Caki2 (cell line): ENCODE measurements at regions not wholly inside any gene's neighbourhood (a gene's known extent, or its start where the extent isn't known, plus 50 kb on each side); places are given as distances from the start of the nearest gene placed in this dataset.

Experiments used
- DNase-seq: peaks from one replicate; pipeline ENCODE4 v3.0.0-alpha.2; 2015; ENCODE audit warnings: low read depth
- in situ Hi-C: cut with HindIII; loops from 2 replicates; pipeline ENCODE4 v1.10.0; 2016; ENCODE audit warnings: low sequenced_read_pairs, low pct_unique_long_range_greater_than_20kb, mixed read lengths

GRCh38 chr9:90428517-90428916 lies 214.1 kb downstream of the DIRAS2 start:
- DNase-seq, result no peak
- in situ Hi-C loops, result no loop called here

DNA sequence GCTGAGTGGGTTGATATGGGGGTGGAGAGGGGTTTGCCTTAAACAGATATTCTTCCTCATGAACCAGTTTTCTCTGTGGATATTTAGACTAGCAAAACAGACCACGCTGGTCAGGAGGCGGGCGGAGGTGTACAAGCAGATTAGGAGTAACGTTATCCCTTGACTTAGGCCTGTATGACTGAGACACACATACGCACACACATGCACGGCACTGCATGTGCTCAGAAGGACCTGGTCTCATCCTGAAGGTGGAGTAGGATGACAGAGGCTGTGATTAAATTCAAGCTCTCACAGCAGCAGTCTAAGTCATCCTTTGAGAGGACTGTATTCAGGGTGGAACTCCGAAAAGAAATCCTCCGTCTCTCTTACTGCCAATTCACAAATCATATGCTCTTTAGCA lies 209.7 kb downstream of the DIRAS2 start:
- in situ Hi-C loops, result loop anchor here (10.0 kb wide), 1 partner anchor 98 kb away; no protein-coding TSS in a partner anchor
- no peak for DNase-seq

DNA sequence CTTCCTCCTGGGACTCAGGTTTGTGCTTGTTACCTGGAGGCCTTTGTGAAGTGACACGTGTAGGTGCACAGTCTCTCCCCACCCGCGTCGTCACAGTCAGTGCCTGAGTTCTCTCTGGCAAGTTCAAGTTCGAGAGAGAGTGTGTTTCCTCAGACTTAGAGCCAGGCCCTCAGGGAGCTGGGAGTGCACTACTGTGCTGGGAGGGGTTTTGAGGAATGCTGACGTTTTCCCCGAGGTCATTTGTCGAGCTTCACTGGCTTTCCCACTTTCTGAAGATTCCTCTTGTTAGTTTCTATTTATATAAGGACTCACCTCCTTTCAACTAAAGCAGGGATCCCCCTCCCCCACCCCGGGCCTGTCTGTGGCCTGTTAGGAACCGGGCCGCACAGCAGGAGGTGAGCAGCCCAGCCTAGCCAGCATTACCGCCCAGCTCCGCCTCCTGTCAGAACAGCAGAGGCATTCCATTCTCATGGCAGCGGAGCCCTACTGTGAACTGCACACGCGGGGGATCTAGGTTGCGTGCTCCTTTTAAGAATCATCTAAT lies 209.2 kb downstream of the DIRAS2 start:
- in situ Hi-C loops, result loop anchor here (10.0 kb wide), 1 partner anchor 99 kb away; no protein-coding TSS in a partner anchor
- peak; percentile 99 for DNase-seq

- peak; percentile 81 for DNase-seq
- in situ Hi-C loops, result loop anchor here (10.0 kb wide), 1 partner anchor 113 kb away; no protein-coding TSS in a partner anchor
Observed at GRCh38 chr9:90441814-90442213, 200.8 kb downstream of the DIRAS2 start.

DNA sequence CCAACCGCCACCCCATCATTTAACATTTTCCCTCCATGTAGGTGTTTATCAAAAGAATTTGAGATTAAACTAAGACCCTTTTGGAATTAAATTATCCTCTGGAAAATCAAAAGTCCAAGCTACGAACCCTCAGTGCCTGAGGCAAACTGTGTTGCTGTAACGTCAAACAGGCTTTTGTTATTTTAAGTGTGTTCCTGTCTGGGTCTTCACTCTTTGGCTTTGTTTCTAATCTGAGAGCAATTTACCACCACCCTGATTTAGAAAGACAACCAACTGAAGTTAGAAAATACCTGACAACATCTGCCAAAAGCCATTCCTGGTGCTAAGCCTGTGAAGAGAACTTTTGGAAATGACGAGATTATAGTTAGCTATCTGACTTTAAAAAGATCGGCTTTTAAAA lies 199.9 kb downstream of the DIRAS2 start:
- in situ Hi-C loops, result loop anchor here (10.0 kb wide), 1 partner anchor 112 kb away; no protein-coding TSS in a partner anchor
- no peak for DNase-seq

DNA sequence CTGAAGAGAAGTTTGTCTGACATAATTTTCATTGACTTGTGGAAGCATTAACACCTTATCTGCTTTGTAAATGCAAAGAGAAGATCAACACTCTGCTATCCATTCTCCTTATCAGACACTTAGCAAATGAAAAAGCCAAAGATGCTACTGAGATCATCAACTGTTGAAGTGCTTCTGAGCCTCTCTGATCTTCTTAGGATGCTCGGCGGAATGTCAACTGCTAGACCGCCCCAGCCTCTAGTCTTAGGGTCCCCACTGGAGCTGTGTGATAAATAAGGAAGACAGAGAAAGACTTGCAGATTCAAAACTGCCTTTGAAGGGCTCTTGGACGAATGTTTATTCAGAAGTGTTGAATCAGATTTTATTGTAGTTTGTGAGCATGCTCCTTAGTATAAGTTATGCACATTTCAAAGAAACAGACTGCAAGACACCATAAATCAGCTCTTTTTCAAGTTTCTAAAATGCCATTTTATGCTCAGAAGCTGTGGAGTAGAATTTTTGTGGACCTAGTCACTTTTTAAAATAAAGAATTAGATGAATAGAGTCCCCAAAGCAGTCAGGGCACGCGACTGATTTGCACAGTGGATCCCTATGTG lies 197.9 kb downstream of the DIRAS2 start:
- in situ Hi-C loops, result loop anchor here (10.0 kb wide), 1 partner anchor 110 kb away; no protein-coding TSS in a partner anchor
- DNase-seq, result no peak

DNA sequence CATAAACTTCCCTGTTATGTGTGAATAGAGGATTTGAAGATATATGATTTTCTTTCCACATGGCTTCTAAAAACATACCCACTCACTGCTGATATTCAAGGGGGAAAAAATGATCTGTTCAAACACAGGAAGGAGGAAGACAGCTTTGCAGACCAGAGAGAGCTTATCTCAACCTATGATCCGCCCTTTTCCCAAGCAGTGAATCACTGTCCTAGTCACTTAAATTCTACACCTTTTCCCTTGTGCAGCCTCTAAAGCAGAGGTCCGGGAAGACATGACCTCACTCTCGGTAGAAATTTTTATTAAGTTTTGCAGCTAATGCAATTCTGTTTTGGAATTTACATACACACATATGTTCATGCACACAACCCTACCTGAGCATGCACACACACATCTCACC lies 197.2 kb downstream of the DIRAS2 start:
- in situ Hi-C loops, result loop anchor here (10.0 kb wide), 1 partner anchor 109 kb away; no protein-coding TSS in a partner anchor
- no peak for DNase-seq

- no peak for DNase-seq
- in situ Hi-C loops, result loop anchor here (10.0 kb wide), 1 partner anchor 108 kb away; no protein-coding TSS in a partner anchor
Observed at GRCh38 chr9:90446200-90446948, 196.2 kb downstream of the DIRAS2 start.

DNA sequence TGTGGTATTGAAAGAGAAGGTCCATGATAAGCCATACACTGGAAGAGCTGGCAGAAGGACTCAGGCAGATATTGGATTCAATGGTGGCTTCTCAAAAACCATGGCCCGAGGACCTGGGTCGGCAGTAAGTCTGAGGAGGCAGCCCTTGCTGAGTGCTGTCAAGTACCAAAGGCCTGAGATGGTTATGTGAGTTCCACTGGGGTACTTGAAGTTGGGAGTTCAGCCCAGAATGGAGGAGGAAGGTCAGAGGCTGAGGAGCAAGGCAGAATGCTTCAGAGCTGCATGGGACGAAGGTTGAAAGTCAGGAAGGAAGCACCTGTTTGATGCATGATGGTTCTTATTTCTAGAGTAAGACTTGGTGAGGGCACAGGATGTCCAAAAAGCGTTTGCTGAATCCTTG lies 194.9 kb downstream of the DIRAS2 start:
- no peak for DNase-seq
- in situ Hi-C loops, result loop anchor here (10.0 kb wide), 1 partner anchor 107 kb away; no protein-coding TSS in a partner anchor

DNA sequence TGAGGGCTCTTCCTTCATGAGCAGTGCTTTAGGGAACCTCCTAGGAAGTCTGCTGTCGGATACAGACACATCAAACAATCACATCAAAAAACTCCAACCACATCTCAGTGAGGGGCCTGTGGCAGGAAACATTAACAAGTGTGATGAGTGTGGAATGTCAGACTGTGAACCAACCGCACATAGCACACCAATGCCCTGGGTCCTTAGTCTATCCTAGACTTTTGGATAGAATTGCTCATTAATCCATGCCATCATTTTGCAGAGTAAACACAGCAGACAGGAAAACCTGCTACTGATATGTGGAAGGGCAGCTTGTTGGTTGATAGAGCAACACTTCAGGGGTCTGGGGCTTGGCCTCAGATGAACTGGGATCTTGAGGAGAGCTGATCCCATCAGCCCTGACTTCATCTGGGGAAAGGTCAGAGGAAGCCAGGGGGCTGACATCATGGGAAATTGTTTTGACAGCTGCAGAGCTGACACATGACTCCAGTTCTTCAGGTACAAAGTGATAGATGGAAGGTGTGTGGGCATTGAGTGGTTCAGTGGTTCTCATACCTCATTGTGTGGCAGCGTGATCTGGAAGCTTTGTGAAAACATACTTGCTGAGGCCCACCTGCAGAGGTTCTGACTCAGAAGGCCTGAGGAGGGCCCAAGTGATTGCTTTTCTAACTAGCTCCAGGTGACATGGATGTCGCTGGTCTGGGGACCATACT lies 193.3 kb downstream of the DIRAS2 start:
- in situ Hi-C loops, result loop anchor here (10.0 kb wide), 1 partner anchor 105 kb away; no protein-coding TSS in a partner anchor
- DNase-seq, result no peak

- in situ Hi-C loops, result no loop called here
- no peak for DNase-seq
Observed at GRCh38 chr9:90451804-90452203, 190.8 kb downstream of the DIRAS2 start.

GRCh38 chr9:90455316-90455715 lies 187.3 kb downstream of the DIRAS2 start:
- in situ Hi-C loops, result no loop called here
- DNase-seq, result no peak

GRCh38 chr9:90457386-90458190 lies 185.0 kb downstream of the DIRAS2 start:
- no peak for DNase-seq
- in situ Hi-C loops, result no loop called here

DNA sequence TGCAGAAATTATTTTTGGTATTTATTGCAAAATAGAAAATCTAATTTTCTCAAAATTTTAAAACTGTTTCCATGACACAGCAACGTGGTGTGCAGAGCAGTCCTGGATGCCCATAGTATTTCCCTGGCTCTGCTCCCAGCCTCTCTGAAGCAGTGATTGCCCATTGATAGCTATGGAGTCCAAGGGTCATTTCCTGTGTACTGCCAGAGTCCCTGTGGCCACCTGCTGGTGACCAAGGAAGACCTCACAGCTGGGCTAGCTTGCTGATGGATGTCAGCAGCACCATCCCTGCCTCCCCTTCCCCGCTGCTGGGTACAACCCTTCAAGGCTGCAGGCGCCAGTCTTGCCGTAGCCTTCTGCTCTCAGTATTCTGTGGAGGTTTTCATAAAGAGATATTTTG lies 184.1 kb downstream of the DIRAS2 start:
- DNase-seq, result peak; percentile 18
- in situ Hi-C loops, result no loop called here

DNA sequence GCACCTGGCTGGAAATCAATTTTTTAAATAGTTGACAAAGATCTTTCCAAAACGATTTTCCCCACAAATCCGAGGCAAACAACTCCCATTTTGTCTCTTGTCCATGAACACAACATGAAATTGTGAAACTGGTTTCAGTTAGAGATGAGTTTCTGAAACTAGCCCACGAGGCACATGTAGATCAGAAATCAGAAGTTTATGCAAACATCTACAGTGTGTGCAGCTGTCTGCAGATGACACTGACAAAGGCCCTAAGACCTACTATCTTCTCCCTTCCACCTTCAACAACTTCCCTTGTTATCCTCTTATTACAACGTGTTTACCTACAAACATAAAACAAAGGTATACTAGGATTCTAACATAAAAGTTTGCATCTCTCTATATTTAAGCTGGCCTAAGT lies 183.3 kb downstream of the DIRAS2 start:
- in situ Hi-C loops, result no loop called here

GRCh38 chr9:90460220-90460619 lies 182.4 kb downstream of the DIRAS2 start:
- in situ Hi-C loops, result no loop called here
- no peak for DNase-seq

More for the DNA sequence above, 183.3 kb downstream of the DIRAS2 start:
- DNase-seq, result no peak

- in situ Hi-C loops, result no loop called here
- DNase-seq, result no peak
Observed at GRCh38 chr9:90464978-90465377, 177.6 kb downstream of the DIRAS2 start.

GRCh38 chr9:90466441-90466840 lies 176.2 kb downstream of the DIRAS2 start:
- DNase-seq, result no peak
- in situ Hi-C loops, result no loop called here
